SK-N-SH (cell line): ENCODE measurements at regions not wholly inside any gene's neighbourhood (a gene's known extent, or its start where the extent isn't known, plus 50 kb on each side); places are given as distances from the start of the nearest gene placed in this dataset.

ENCODE experiments used
- CTCF ChIA-PET: fragments of 300-600, 350-600 bp; formaldehyde crosslinking; extraction: SDS; loops from one replicate; lab custom pipeline; 2021; lab: Yijun Ruan, JAX
- POLR2A ChIA-PET: fragments of 350-600 bp; sonication (Branson Sonifier 250); formaldehyde crosslinking; extraction: SDS; loops from one replicate; lab custom pipeline; 2020; ENCODE audit warnings: antibody characterized with exemption, inconsistent platforms; lab: Yijun Ruan, JAX
- DNase-seq: peaks from one replicate; pipeline ENCODE4 v3.0.0; 2012
- H2AFZ ChIP-seq: fragments of 200-600 bp; sonication (generic); 2 replicates; pipeline ENCODE4 v1.8.1; 2016; ENCODE audit warnings: antibody characterized with exemption, mild to moderate bottlenecking, low read depth
- H3F3A ChIP-seq: fragments of 200-600 bp; sonication (generic); replicated peaks from 2 replicates; pipeline ENCODE3; 2016; ENCODE audit warnings: antibody characterized with exemption, mild to moderate bottlenecking; ENCODE audit not compliant: insufficient read depth
- H3K27ac ChIP-seq, 2 experiments: fragments of 200-500 bp in 1 of 2; fragments of 200-600 bp in 1 of 2; sonication (Bioruptor generic) in 1 of 2; sonication (generic), shearing (Covaris generic) in 1 of 2; 2 replicates each; pipeline versions ENCODE4 v1.5.1 to v1.6.1; 2014 to 2016; ENCODE audit warnings: low read depth in 2 of 2, inconsistent platforms in 1 of 2, low read length in 1 of 2, mild to moderate bottlenecking in 1 of 2, mixed read lengths in 1 of 2
- H3K27me3 ChIP-seq: fragments of 200-600 bp; sonication (generic), shearing (Covaris generic); 2 replicates; pipeline ENCODE4 v1.6.1; 2016; ENCODE audit warnings: mixed run types; ENCODE audit not compliant: insufficient read depth
- H3K36me3 ChIP-seq, 2 experiments: fragments of 200-500 bp in 1 of 2; fragments of 200-600 bp in 1 of 2; sonication (Bioruptor generic) in 1 of 2; sonication (generic) in 1 of 2; replicated peaks in 1 of 2; 2 replicates each; pipeline versions ENCODE3 to v1.5.1; 2014 to 2016; ENCODE audit warnings: low read length in 1 of 2, mild to moderate bottlenecking in 1 of 2; ENCODE audit not compliant: insufficient read depth in 2 of 2, control insufficient read depth in 1 of 2
- H3K4me1 ChIP-seq, 2 experiments: fragments of 200-500 bp in 1 of 2; fragments of 200-600 bp in 1 of 2; sonication (Bioruptor generic) in 1 of 2; sonication (generic), shearing (Covaris generic) in 1 of 2; 2 replicates each; pipeline versions ENCODE4 v1.5.1 to v1.6.1; 2014 to 2016; ENCODE audit warnings: low read depth in 1 of 2, low read length in 1 of 2, mixed run types in 1 of 2; ENCODE audit not compliant: insufficient read depth in 2 of 2, control insufficient read depth in 1 of 2
- H3K4me2 ChIP-seq: fragments of 200-600 bp; sonication (generic), shearing (Covaris generic); 2 replicates; pipeline ENCODE4 v1.6.1; 2017; ENCODE audit warnings: mixed run types
- H3K4me3 ChIP-seq, 2 experiments: fragments of 200-500 bp in 1 of 2; fragments of 200-600 bp in 1 of 2; sonication (Bioruptor generic) in 1 of 2; sonication (generic), shearing (Covaris generic) in 1 of 2; 2 replicates each; pipeline versions ENCODE4 v1.5.1 to v1.8.1; 2014 to 2016; ENCODE audit warnings: low read depth in 2 of 2, inconsistent platforms in 1 of 2, low read length in 1 of 2, mild to moderate bottlenecking in 1 of 2, mixed read lengths in 1 of 2, moderate library complexity in 1 of 2
- H3K79me2 ChIP-seq: fragments of 200-600 bp; sonication (generic); 2 replicates; pipeline ENCODE4 v1.8.1; 2017; ENCODE audit warnings: mild to moderate bottlenecking; ENCODE audit not compliant: insufficient read depth
- H3K9ac ChIP-seq: fragments of 200-600 bp; sonication (generic); 2 replicates; pipeline ENCODE4 v1.6.1; 2017; ENCODE audit warnings: mixed run types
- H3K9me2 ChIP-seq: fragments of 200-600 bp; sonication (generic); 2 replicates; pipeline ENCODE4 v1.6.1; 2017; ENCODE audit warnings: mixed run types
- H3K9me3 ChIP-seq: fragments of 200-600 bp; sonication (generic); 2 replicates; pipeline ENCODE4 v1.6.1; 2017; ENCODE audit warnings: mixed run types, mild to moderate bottlenecking, moderate library complexity
- H4K20me1 ChIP-seq: fragments of 200-600 bp; sonication (generic); 2 replicates; pipeline ENCODE4 v1.6.1; 2017; ENCODE audit warnings: mild to moderate bottlenecking, mixed run types; ENCODE audit not compliant: insufficient read depth
- CHD2 ChIP-seq: fragments of 150-350 bp; IDR thresholded peaks from 2 replicates; pipeline ENCODE4 v1.6.1; 2018; ENCODE audit warnings: low read length; ENCODE audit not compliant: partially characterized antibody
- CTCF ChIP-seq: fragments of 200-600 bp; sonication (generic); IDR thresholded peaks from 2 replicates; pipeline ENCODE4 v1.6.1; 2017; ENCODE audit warnings: antibody characterized with exemption, mild to moderate bottlenecking, moderate library complexity
- EP300 ChIP-seq, 2 experiments: IDR thresholded peaks; 2 replicates each; pipeline versions ENCODE4 v1.4.0 to v1.6.1; 2012; ENCODE audit warnings: borderline replicate concordance in 1 of 2, low read depth in 1 of 2, low read length in 1 of 2
- FOSL2 ChIP-seq: IDR thresholded peaks from 2 replicates; pipeline ENCODE4 v1.4.0; 2012; ENCODE audit warnings: low read depth, mild to moderate bottlenecking, moderate library complexity, borderline replicate concordance
- FOXJ3 ChIP-seq: sonication (generic); formaldehyde crosslinking; IDR thresholded peaks from 2 replicates; pipeline ENCODE4 v1.5.1; 2020; ENCODE audit warnings: mild to moderate bottlenecking, missing genetic modification reagents
- MAX ChIP-seq: IDR thresholded peaks from 2 replicates; pipeline ENCODE4 v1.4.0; 2012; ENCODE audit warnings: low read depth
- MXI1 ChIP-seq: IDR thresholded peaks from 2 replicates; pipeline ENCODE4 v1.6.1; 2012; ENCODE audit warnings: mild to moderate bottlenecking, low read depth, low read length, improper control_type of control experiment
- NFIC ChIP-seq: IDR thresholded peaks from 2 replicates; pipeline ENCODE4 v1.4.0; 2012; ENCODE audit warnings: borderline replicate concordance
- POLR2AphosphoS5 ChIP-seq: IDR thresholded peaks from 2 replicates; pipeline ENCODE4 v1.6.1; 2012; ENCODE audit warnings: low read depth, low read length
- RXRA ChIP-seq: IDR thresholded peaks from 2 replicates; pipeline ENCODE4 v1.4.0; 2012; ENCODE audit warnings: low read depth, mild to moderate bottlenecking, borderline replicate concordance
- SMC3 ChIP-seq: IDR thresholded peaks from 2 replicates; pipeline ENCODE4 v1.6.1; 2012; ENCODE audit warnings: low read depth, low read length, improper control_type of control experiment
- TCF12 ChIP-seq: IDR thresholded peaks from 2 replicates; pipeline ENCODE4 v1.4.0; 2012
- TEAD4 ChIP-seq: IDR thresholded peaks from 2 replicates; pipeline ENCODE4 v1.4.0; 2012; ENCODE audit warnings: mild to moderate bottlenecking, borderline replicate concordance; ENCODE audit not compliant: insufficient read depth
- WGBS: methylation state at CpG from one replicate; pipeline ENCODE4 v1.1.6; 2017; ENCODE audit warnings: low lambda C conversion rate; 5-methylcytosine and 5-hydroxymethylcytosine counted together
- TF ChIP-seq, protein P1 (sequence below): fragments of 150-350 bp; IDR thresholded peaks from 2 replicates; pipeline ENCODE4 v1.6.1; 2016; ENCODE audit warnings: mild to moderate bottlenecking, low read depth, low read length
- TF ChIP-seq, protein P2 (sequence below): IDR thresholded peaks from 2 replicates; pipeline ENCODE4 v1.6.1; 2012; ENCODE audit warnings: mild to moderate bottlenecking, low read depth, low read length, moderate library complexity
- TF ChIP-seq, protein P3 (sequence below): IDR thresholded peaks from 2 replicates; pipeline ENCODE4 v1.4.0; 2012; ENCODE audit warnings: low read depth, borderline replicate concordance

DNA sequence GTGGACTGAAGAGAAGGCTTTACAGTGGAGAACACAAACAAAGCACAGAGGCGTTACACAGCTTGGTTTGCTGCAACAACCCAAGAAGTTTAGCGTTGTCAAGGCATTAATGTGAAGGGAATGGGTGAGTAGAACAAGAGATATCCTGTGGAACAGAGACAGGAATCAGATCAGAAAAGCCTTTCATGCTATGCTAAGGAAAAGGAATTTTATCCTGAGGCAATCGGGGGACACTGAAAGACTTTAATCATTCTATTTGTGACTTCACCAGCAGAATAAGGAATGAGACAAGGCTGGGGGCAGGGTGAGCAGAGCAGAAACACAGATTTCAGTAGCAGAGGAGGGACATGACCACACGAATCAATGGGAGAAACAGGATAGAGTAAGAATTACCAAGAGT is 600.7 kb downstream of the IRS1 start:
- whole genome bisulfite sequencing: 29% methylated on average over 4 of the region's 4 CpGs
- H2AFZ ChIP-seq: 0 out of 2 replicates have a peak overlapping the region, but pooled peaks have one; percentile 53

More for the DNA sequence above, 600.7 kb downstream of the IRS1 start:
- Histone ChIP-seq H3F3A (no peaks in the 10 kb centered on the region), H4K20me1 (no peaks in the 10 kb centered on the region), H3K9ac (no peak overlapping the region), H3K27me3 (no peaks in the 10 kb centered on the region), H3K36me3 (no peaks in the 10 kb centered on the region), H3K4me1 (no peaks in the 10 kb centered on the region; a peak in 1 of 4 replicates), H3K27ac (no peak overlapping the region), H3K9me3 (no peaks in the 10 kb centered on the region), H3K4me3 (no peak overlapping the region), H3K79me2 (no peaks in the 10 kb centered on the region), H3K9me2 (no peaks in the 10 kb centered on the region; the same call in 1 of the 2 replicates), H3K4me2 (no peak overlapping the region)
- CTCF ChIA-PET: no interaction called here
- no peak for TF ChIP-seq FOSL2
- TF ChIP-seq, protein P1, sequence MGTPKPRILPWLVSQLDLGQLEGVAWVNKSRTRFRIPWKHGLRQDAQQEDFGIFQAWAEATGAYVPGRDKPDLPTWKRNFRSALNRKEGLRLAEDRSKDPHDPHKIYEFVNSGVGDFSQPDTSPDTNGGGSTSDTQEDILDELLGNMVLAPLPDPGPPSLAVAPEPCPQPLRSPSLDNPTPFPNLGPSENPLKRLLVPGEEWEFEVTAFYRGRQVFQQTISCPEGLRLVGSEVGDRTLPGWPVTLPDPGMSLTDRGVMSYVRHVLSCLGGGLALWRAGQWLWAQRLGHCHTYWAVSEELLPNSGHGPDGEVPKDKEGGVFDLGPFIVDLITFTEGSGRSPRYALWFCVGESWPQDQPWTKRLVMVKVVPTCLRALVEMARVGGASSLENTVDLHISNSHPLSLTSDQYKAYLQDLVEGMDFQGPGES: no peak
- TF ChIP-seq SMC3: no peak
- TF ChIP-seq RXRA: no peak
- TF ChIP-seq FOXJ3 (CRISPR knock-in tag): no peak
- TF ChIP-seq CHD2: no peak
- TF ChIP-seq, protein P2, sequence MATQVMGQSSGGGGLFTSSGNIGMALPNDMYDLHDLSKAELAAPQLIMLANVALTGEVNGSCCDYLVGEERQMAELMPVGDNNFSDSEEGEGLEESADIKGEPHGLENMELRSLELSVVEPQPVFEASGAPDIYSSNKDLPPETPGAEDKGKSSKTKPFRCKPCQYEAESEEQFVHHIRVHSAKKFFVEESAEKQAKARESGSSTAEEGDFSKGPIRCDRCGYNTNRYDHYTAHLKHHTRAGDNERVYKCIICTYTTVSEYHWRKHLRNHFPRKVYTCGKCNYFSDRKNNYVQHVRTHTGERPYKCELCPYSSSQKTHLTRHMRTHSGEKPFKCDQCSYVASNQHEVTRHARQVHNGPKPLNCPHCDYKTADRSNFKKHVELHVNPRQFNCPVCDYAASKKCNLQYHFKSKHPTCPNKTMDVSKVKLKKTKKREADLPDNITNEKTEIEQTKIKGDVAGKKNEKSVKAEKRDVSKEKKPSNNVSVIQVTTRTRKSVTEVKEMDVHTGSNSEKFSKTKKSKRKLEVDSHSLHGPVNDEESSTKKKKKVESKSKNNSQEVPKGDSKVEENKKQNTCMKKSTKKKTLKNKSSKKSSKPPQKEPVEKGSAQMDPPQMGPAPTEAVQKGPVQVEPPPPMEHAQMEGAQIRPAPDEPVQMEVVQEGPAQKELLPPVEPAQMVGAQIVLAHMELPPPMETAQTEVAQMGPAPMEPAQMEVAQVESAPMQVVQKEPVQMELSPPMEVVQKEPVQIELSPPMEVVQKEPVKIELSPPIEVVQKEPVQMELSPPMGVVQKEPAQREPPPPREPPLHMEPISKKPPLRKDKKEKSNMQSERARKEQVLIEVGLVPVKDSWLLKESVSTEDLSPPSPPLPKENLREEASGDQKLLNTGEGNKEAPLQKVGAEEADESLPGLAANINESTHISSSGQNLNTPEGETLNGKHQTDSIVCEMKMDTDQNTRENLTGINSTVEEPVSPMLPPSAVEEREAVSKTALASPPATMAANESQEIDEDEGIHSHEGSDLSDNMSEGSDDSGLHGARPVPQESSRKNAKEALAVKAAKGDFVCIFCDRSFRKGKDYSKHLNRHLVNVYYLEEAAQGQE: no peak
- TF ChIP-seq TEAD4: no peak
- no peak for TF ChIP-seq MXI1
- TF ChIP-seq MAX: no peak
- TF ChIP-seq NFIC: no peak
- TF ChIP-seq, protein P3, sequence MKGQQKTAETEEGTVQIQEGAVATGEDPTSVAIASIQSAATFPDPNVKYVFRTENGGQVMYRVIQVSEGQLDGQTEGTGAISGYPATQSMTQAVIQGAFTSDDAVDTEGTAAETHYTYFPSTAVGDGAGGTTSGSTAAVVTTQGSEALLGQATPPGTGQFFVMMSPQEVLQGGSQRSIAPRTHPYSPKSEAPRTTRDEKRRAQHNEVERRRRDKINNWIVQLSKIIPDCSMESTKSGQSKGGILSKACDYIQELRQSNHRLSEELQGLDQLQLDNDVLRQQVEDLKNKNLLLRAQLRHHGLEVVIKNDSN: no peak
- TF ChIP-seq POLR2AphosphoS5: no peak
- no peak for TF ChIP-seq TCF12
- TF ChIP-seq CTCF: no peak
- no peak for TF ChIP-seq EP300 (IDR thresholded peaks at IDR 0.05; ENCODE audit: borderline replicate concordance in 1 of 2, low read depth in 1 of 2, low read length in 1 of 2)
- DNase-seq: no peak
- POLR2A ChIA-PET: no interaction called here
